Coronary artery (tissue), 2 donors: ENCODE measurements at regions not wholly inside any gene's neighbourhood (a gene's known extent, or its start where the extent isn't known, plus 50 kb on each side); places are given as distances from the start of the nearest gene placed in this dataset.

Source experiments
- DNase-seq: peaks from one replicate; pipeline ENCODE4 v3.0.0-alpha.2; 2017; ENCODE audit warnings: low spot score
- H3K27ac ChIP-seq, 2 donors: fragments of 200-600 bp; sonication (generic); one replicate each; pipeline ENCODE4 v1.5.1; 2016 to 2019
- H3K4me3 ChIP-seq: fragments of 200-600 bp; sonication (generic); 2 replicates; pipeline ENCODE4 v1.5.1; 2016; ENCODE audit warnings: mild to moderate bottlenecking, moderate library complexity
- TF ChIP-seq, protein P1 (sequence below): fragments of 200-600 bp; sonication (generic); IDR thresholded peaks from one replicate; pipeline ENCODE4 v1.5.1; 2019; ENCODE audit warnings: antibody characterized with exemption

- DNase-seq = no peak
- TF ChIP-seq, protein P1, sequence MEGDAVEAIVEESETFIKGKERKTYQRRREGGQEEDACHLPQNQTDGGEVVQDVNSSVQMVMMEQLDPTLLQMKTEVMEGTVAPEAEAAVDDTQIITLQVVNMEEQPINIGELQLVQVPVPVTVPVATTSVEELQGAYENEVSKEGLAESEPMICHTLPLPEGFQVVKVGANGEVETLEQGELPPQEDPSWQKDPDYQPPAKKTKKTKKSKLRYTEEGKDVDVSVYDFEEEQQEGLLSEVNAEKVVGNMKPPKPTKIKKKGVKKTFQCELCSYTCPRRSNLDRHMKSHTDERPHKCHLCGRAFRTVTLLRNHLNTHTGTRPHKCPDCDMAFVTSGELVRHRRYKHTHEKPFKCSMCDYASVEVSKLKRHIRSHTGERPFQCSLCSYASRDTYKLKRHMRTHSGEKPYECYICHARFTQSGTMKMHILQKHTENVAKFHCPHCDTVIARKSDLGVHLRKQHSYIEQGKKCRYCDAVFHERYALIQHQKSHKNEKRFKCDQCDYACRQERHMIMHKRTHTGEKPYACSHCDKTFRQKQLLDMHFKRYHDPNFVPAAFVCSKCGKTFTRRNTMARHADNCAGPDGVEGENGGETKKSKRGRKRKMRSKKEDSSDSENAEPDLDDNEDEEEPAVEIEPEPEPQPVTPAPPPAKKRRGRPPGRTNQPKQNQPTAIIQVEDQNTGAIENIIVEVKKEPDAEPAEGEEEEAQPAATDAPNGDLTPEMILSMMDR = no peak
Measured at GRCh38 chr5:58066076-58066475, 393.8 kb downstream of the PLK2 start.

DNA sequence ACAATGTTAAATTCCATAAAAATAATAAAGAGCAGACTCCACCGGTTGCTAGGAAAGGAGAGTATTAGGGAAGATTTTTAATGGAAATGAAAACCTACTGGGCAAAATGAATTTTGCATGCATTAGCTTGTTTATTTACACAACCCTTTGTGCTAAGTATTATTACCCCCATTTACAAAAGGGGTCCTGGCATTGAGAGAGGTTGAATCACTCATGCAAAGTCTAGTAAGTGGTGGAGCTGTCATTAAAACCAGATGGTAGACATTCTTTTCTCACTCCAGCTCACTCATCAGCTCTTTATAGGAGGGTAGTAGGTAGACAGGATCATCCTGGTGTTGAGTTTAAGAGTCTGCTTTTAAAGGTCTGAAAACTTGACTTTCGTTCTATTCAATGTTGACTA is 395.1 kb downstream of the PLK2 start:
- TF ChIP-seq, protein P1 = no peak
- Histone ChIP-seq H3K27ac (no peak overlapping the region), H3K4me3 (no peak overlapping the region)
- no peak for DNase-seq

More at GRCh38 chr5:58066076-58066475, 393.8 kb downstream of the PLK2 start:
- Histone ChIP-seq H3K27ac (no peak overlapping the region), H3K4me3 (no peak overlapping the region)

GRCh38 chr5:58060996-58061395 is 398.9 kb downstream of the PLK2 start:
- H3K27ac ChIP-seq = no peak overlapping the region
- no peak overlapping the region for H3K4me3 ChIP-seq
- no peak for DNase-seq
- TF ChIP-seq, protein P1 = no peak

- H3K27ac ChIP-seq = no peak overlapping the region
- H3K4me3 ChIP-seq = no peak overlapping the region
- TF ChIP-seq, protein P1 = no peak
- no peak for DNase-seq
Measured at GRCh38 chr5:58057324-58057723, 402.6 kb downstream of the PLK2 start.

GRCh38 chr5:58056546-58056945 is 403.3 kb downstream of the PLK2 start:
- Histone ChIP-seq H3K27ac (no peak overlapping the region), H3K4me3 (no peak overlapping the region)
- TF ChIP-seq, protein P1 = no peak
- DNase-seq = no peak

DNA sequence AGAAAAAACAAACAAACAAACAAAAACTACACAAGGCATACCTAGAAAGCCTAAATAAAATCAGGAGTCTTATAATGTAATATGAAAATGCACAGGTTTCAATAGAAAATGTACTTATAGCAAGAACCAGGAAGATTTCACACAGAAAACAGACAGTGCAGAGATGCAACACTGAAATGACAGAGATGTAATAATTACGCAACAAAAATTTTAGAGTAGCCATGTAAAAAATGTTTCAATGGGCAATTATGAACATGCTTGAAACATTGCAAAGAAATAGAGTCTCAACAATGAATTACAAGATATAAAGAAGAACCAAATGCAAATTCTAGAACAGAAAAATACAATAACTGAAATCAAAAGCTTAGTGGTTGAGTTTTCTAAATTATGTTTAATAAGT is 405.9 kb downstream of the PLK2 start:
- TF ChIP-seq, protein P1 = no peak
- DNase-seq = no peak
- no peak overlapping the region for H3K4me3 ChIP-seq
- no peak overlapping the region for H3K27ac ChIP-seq

DNA sequence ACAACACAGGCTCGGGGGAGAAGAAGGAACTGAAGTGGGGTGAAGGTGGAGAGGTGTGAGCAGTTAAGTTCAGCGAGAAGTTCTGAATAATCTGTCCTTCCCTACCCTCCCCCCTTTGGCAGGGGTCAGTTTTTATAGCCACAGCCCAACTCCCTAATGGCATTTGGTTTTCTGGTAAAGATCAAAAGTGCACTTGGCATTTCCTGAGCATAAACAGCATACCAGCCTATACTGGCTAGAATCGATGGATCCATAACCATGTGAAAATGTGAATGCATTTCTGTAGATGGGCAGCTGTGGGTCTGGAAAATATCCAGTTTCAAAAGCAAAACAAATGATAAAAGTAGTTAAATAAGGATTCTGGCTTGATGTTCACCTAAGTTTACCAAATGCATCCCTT is 410.9 kb downstream of the PLK2 start:
- H3K27ac ChIP-seq = no peak overlapping the region
- no peak for DNase-seq
- no peak overlapping the region for H3K4me3 ChIP-seq
- TF ChIP-seq, protein P1 = no peak
